ENCODE measurements at regions not wholly inside any gene's neighbourhood (a gene's known extent, or its start where the extent isn't known, plus 50 kb on each side); places are given as distances from the start of the nearest gene placed in this dataset.
"Not testable (repeated sequence)": the region's sequence is repeated elsewhere in the genome, so short reads cannot be mapped to it uniquely, and the experiment has no call there.

DNA sequence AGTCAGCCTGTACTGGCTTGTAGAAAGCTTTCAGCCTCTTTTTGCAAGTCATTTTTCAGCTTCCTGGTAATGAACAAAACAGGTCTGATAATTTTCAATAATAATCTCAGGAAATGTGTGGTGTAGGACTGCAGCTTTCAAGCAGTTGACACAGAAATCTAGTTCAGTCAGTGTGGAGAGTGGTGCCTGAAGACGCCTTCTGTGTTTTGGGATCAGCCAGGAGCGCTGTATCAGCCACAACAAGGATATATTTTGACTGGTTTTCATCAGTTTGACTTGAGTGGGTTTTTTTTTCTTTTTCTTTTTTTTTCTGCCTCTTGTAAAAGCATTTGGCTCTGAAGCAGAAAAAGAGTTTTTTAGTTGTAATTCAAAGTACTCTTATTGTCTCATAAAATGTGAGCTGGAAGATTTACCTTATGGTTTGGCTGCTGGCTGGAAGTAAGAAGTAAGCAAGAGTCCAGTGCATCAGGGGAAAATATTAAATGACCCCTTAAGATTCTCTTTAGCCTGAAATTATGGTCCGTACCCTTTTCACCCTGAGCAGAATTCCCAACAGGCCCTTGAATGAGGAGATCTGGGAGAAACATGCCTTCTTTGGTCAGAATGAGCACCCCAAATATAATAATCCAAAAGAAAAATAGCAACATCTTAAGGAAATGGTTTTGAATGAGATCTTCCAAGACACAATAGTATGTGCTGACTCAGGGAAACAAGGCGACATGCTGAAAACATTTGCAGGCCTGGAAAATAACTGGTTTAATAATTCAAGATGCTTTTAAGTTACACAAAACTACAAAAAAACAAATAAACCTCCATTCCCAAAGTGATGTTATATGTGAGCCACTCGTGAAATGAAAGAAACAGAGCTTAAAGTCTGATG, 332.7 kb upstream of the ADAMTS9 start:
- DNase-seq (ENCODE audit: low spot score): peak; percentile 6
- in situ Hi-C loops (cut with HindIII; ENCODE audit: low sequenced_read_pairs): no loop called here

DNA sequence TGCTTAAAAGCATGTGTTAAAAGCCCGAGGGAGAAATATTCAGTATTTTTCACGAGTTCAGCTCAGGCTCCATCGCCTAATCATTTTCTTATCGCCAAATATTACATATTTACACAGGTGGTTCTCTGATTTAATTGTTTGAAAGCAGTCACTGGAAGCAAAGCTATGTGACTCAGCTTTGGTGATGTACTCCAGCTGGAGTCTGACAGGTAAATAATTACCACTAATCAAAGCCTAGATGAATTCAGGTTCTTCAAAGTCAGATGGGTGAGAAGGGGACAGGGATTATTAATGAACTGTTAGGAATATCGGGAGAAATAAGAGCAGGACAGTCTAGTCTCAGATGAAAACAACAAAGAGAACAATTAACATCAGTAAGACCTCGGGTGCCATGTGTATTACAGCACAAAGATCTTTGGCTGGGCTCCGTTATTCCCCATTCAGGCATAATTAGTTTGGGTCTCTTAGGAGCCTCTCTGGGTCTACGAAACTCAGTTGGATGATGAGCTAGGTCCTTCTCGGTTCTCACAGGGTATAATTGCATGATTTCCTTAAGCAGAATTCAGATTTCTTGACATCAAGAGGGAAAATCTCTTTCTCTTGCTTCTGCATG, 331.7 kb upstream of the ADAMTS9 start:
- in situ Hi-C loops (cut with HindIII; ENCODE audit: low sequenced_read_pairs): no loop called here
- DNase-seq (ENCODE audit: low spot score): no peak

- DNase-seq (ENCODE audit: low spot score): no peak
- in situ Hi-C loops (cut with HindIII; ENCODE audit: low sequenced_read_pairs): no loop called here
These were observed 331.0 kb upstream of the ADAMTS9 start for GRCh38 chr3:65018801-65019200.

GRCh38 chr3:65017359-65017758, 329.6 kb upstream of the ADAMTS9 start:
- no peak for DNase-seq (ENCODE audit: low spot score)
- in situ Hi-C loops (cut with HindIII; ENCODE audit: low sequenced_read_pairs): no loop called here

GRCh38 chr3:65015711-65016110, 327.9 kb upstream of the ADAMTS9 start:
- no peak for DNase-seq (ENCODE audit: low spot score)
- in situ Hi-C loops (cut with HindIII; ENCODE audit: low sequenced_read_pairs): no loop called here

GRCh38 chr3:65013053-65013452, 325.3 kb upstream of the ADAMTS9 start:
- in situ Hi-C loops (cut with HindIII; ENCODE audit: low sequenced_read_pairs): no loop called here
- DNase-seq (ENCODE audit: low spot score): no peak

DNA sequence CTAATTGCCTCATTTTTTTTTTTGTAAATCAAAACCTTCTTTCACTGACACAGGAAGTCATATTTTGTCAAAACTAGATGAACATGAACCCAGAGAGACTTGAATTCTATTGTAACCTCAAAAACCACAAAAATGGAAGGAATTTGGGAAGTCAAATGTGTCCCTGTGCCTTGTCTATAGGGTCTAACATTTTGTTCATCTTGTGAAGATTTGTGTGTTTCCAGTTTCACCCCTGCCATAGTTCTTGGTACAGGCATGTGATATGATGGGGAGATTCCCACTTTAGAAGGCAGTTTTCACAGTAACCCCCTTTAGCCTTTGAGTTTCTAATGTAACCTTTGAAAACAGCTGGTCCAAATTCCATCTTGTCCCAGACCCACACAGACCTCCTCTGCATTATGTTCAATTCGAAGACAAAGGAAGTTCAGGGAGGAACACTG, 318.5 kb upstream of the ADAMTS9 start:
- no peak for DNase-seq (ENCODE audit: low spot score)
- in situ Hi-C loops (cut with HindIII; ENCODE audit: low sequenced_read_pairs): no loop called here

DNA sequence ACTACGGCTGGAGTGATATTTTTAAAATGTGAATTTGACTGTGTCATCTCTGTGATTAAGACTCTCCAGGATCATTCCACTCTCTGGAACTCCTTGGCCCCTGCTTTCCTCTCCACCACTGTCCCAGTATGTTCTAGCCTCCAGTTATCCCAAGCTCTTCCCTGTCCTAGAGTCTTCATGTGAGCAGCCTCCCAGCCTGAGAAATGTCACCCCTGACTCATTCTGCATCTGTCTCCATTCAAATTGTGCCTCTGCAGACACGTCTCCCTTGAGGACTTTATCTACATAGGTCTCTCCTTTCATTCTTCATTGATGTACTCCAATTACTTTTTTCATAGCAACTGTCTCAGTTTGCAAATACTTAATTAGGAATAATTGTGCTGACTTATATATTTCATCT, 317.7 kb upstream of the ADAMTS9 start:
- in situ Hi-C loops (cut with HindIII; ENCODE audit: low sequenced_read_pairs): no loop called here
- no peak for DNase-seq (ENCODE audit: low spot score)

- in situ Hi-C loops (cut with HindIII; ENCODE audit: low sequenced_read_pairs): no loop called here
- no peak for DNase-seq (ENCODE audit: low spot score)
These were observed 317.0 kb upstream of the ADAMTS9 start for GRCh38 chr3:65004795-65005295.

- DNase-seq (ENCODE audit: low spot score): no peak
- in situ Hi-C loops (cut with HindIII; ENCODE audit: low sequenced_read_pairs): no loop called here
These were observed 316.5 kb upstream of the ADAMTS9 start for GRCh38 chr3:65004306-65004705.

DNA sequence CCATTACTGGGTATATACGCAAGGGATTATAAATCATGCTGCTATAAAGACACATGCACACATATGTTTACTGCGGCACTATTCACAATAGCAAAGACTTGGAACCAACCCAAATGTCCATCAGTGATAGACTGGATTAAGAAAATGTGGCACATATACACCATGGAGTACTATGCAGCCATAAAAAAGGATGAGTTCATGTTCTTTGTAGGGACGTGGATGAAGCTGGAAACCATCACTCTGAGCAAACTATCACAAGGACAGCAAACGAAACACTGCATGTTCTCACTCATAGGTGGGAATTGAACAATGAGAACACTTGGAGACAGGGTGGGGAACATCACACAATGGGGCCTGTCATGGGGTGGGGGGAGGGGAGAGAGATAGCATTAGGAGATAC, 313.3 kb upstream of the ADAMTS9 start:
- DNase-seq (ENCODE audit: low spot score); in situ Hi-C loops (cut with HindIII; ENCODE audit: low sequenced_read_pairs): not testable (repeated sequence)

GRCh38 chr3:64998317-64998716, 310.5 kb upstream of the ADAMTS9 start:
- DNase-seq (ENCODE audit: low spot score): no peak
- in situ Hi-C loops (cut with HindIII; ENCODE audit: low sequenced_read_pairs): no loop called here

DNA sequence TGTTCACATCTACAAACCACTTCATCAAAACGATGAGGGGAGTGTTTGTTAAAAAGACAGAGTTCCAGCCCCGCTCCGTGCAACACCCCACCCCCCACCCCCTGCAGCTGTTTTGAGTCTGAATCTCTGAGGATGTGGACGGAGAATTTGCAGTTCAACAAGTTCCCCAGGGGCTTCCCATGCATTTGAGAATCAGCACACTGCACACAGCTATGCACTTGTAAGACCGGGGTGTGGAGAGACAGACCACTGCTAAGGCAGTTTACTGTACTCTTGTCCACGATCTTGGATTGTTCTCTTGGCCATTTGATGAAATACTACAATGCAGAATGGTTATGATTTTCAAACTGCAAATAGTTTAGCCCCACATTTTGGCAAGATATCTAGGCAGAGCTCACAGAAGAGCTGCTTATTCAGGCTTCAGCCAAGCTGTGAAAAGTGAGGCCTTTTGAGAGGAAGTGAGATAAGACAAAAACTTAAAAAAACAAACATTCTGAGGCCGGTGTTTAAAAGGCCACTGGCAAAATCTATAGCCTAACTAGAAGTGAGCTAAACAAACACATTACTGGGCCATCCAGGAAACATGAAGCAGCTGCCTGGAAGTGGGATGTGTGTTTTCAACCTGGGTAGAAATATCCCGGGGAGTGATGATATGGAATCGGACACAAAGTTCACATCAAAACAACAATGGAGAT, 308.2 kb upstream of the ADAMTS9 start:
- in situ Hi-C loops (cut with HindIII; ENCODE audit: low sequenced_read_pairs): no loop called here
- DNase-seq (ENCODE audit: low spot score): no peak

DNA sequence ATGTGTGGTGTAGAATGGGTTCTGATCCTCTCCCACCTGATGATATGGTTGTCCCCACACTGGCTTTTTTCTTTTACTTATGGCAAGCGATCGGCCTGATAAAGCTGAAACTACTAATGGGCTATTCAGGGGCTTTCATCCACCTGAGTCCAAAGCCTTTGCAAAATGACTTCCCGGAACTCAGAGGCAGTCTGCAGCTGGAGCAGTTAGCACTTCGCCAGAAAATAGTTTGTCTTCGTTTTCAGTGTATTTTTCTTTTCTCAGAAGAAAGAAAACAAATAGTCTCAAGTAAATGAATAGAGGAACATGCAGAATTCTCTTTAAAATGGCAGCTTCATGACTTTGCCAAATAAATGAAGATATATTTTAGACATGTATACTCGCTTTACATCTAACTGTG, 306.0 kb upstream of the ADAMTS9 start:
- in situ Hi-C loops (cut with HindIII; ENCODE audit: low sequenced_read_pairs): no loop called here

GRCh38 chr3:64992530-64993285, 304.9 kb upstream of the ADAMTS9 start:
- no peak for DNase-seq (ENCODE audit: low spot score)
- in situ Hi-C loops (cut with HindIII; ENCODE audit: low sequenced_read_pairs): no loop called here

More for the DNA sequence above, 306.0 kb upstream of the ADAMTS9 start:
- no peak for DNase-seq (ENCODE audit: low spot score)

- in situ Hi-C loops (cut with HindIII; ENCODE audit: low sequenced_read_pairs): no loop called here
- no peak for DNase-seq (ENCODE audit: low spot score)
These were observed 300.4 kb upstream of the ADAMTS9 start for GRCh38 chr3:64988188-64988587.

DNA sequence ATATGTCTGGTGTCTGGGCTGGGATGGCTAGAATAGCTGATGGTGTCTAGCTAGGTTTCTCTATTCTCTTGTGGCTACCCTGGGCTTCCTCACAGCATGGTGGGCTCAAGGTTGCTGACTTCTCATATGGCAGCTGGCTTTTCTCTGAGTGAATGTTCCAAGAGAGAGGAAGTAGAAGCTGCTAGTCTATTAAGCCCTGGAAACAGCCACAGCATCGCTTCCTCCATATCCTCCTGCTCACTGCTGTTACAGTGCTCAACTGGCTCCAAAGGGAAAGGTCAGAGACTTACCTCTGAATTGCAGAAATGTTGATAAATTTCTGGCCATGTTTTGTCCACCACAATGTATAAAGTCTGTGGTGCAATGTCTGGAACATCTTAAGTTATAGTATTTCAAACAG, 299.9 kb upstream of the ADAMTS9 start:
- no peak for DNase-seq (ENCODE audit: low spot score)

DNA sequence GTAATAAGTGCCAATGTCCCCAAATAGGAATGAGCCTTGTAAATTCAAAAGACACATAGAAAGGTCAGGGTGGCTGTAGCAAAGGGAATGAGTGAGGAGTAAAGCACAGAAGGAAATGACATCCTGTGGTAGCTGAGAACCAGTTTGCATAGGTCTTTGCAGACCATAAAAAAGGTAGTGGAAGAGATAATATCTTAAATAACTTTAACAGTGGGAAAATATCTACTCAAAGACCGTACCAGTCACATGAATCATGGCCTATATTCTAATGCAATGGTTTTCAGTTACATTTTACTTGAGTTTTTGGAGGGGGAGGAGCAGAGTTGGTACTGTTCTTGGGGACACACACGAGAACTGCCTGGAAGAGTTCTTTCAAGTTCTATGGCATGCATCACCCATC, 297.3 kb upstream of the ADAMTS9 start:
- in situ Hi-C loops (cut with HindIII; ENCODE audit: low sequenced_read_pairs): no loop called here
- no peak for DNase-seq (ENCODE audit: low spot score)

More for the DNA sequence above, 299.9 kb upstream of the ADAMTS9 start:
- in situ Hi-C loops (cut with HindIII; ENCODE audit: low sequenced_read_pairs): no loop called here

All from G401 (cell line).